K562 (cell line): ENCODE measurements at regions not wholly inside any gene's neighbourhood (a gene's known extent, or its start where the extent isn't known, plus 50 kb on each side); places are given as distances from the start of the nearest gene placed in this dataset.

Experiments used
- ATAC-seq: fragments of 200-7000 bp; cut with Tn5 transposase; 3 replicates; pipeline ENCODE4 v1.9.1; 2020; ENCODE audit warnings: moderate library complexity
- BruUV-seq: library from RNA; stranded (reverse); fragments of 400-500 nt; replicated peaks from 2 replicates; lab custom pipeline; 2021; lab: Mats Ljungman, UMichigan
- CTCF ChIA-PET: fragments of 300-600 bp; formaldehyde crosslinking; extraction: SDS; loops from one replicate; lab custom pipeline; 2021; ENCODE audit warnings: low intra/inter-chr PET ratio; lab: Yijun Ruan, JAX
- POLR2A ChIA-PET: fragments of 300-600, 350-650 bp; sonication (Branson Sonifier 250); formaldehyde crosslinking; extraction: SDS; loops from one replicate; lab custom pipeline; 2021; ENCODE audit warnings: antibody characterized with exemption, inconsistent platforms; lab: Yijun Ruan, JAX
- DNase-seq, 4 experiments: peaks; one replicate each; pipeline versions ENCODE4 v3.0.0 to v3.0.0-alpha.2; 2011 to 2018; ENCODE audit warnings: low spot score in 3 of 4, mixed read lengths in 3 of 4; ENCODE audit errors: extremely low read depth in 1 of 4
- FAIRE-seq: peaks from 2 replicates; lab custom pipeline; 2011; peaks lifted over from hg19 to GRCh38; lab: Jason Lieb, UNC
- H2AFZ ChIP-seq: 2 replicates; pipeline ENCODE4 v1.6.0; 2011; ENCODE audit warnings: low read depth, low read length, control low read depth, inconsistent platforms
- H3K27ac ChIP-seq: fragments of 200-600 bp; 3 replicates; pipeline ENCODE4 v1.8.0; 2011; ENCODE audit warnings: low read depth, mild to moderate bottlenecking, control low read depth, inconsistent platforms, low read length, moderate library complexity, mixed read lengths; ENCODE audit errors: extremely low read depth
- H3K27me3 ChIP-seq, 2 experiments: fragments of 300-600 bp in 1 of 2; 2 replicates in 1 of 2; 3 replicates in 1 of 2; pipeline versions ENCODE4 v1.6.0 to v1.8.0; 2011; ENCODE audit warnings: inconsistent platforms in 2 of 2, low read length in 2 of 2, mild to moderate bottlenecking in 1 of 2, mixed read lengths in 1 of 2, moderate library complexity in 1 of 2; ENCODE audit not compliant: control insufficient read depth in 2 of 2, insufficient read depth in 2 of 2
- H3K36me3 ChIP-seq: fragments of 300-600 bp; 3 replicates; pipeline ENCODE4 v1.8.0; 2011; ENCODE audit warnings: mild to moderate bottlenecking, low read length, inconsistent platforms; ENCODE audit not compliant: control insufficient read depth, insufficient read depth
- H3K4me1 ChIP-seq, 2 experiments: fragments of 200-600 bp in 1 of 2; replicated peaks in 1 of 2; 2 replicates in 1 of 2; 3 replicates in 1 of 2; pipeline versions ENCODE4 v1.5.1 to v1.8.0; 2011; ENCODE audit warnings: inconsistent platforms in 2 of 2, low read length in 2 of 2, mild to moderate bottlenecking in 1 of 2, mixed read lengths in 1 of 2, moderate library complexity in 1 of 2; ENCODE audit not compliant: control insufficient read depth in 2 of 2, insufficient read depth in 2 of 2
- H3K4me2 ChIP-seq: 2 replicates; pipeline ENCODE4 v1.6.1; 2011; ENCODE audit warnings: low read length, control low read depth, inconsistent platforms, mixed read lengths; ENCODE audit not compliant: insufficient read depth
- H3K4me3 ChIP-seq: fragments of 200-600 bp; sonication (generic), shearing (Covaris generic); 2 replicates; pipeline ENCODE4 v1.5.1; 2016; ENCODE audit warnings: control low read depth, inconsistent platforms
- H3K79me2 ChIP-seq: fragments of 200-600 bp; 3 replicates; pipeline ENCODE4 v1.8.0; 2011; ENCODE audit warnings: low read length, inconsistent platforms; ENCODE audit not compliant: control insufficient read depth, insufficient read depth
- H3K9ac ChIP-seq, 2 experiments: 2 replicates each; pipeline versions ENCODE4 v1.6.0 to v1.6.1; 2011; ENCODE audit warnings: low read depth in 2 of 2, low read length in 2 of 2, control low read depth in 1 of 2, inconsistent platforms in 1 of 2, mild to moderate bottlenecking in 1 of 2, mixed read lengths in 1 of 2; ENCODE audit not compliant: insufficient read depth in 1 of 2
- H3K9me1 ChIP-seq: one replicate; pipeline ENCODE4 v1.6.0; 2011; ENCODE audit warnings: inconsistent platforms, mild to moderate bottlenecking, low read length, moderate library complexity; ENCODE audit not compliant: control insufficient read depth, insufficient read depth
- H3K9me3 ChIP-seq: replicated peaks from 2 replicates; pipeline ENCODE4 v1.5.1; 2011; ENCODE audit warnings: low read depth, low read length, inconsistent platforms; ENCODE audit not compliant: control insufficient read depth, insufficient read depth
- H4K20me1 ChIP-seq: replicated peaks from 2 replicates; pipeline ENCODE4 v1.6.1; 2011; ENCODE audit warnings: low read length, inconsistent platforms, mixed read lengths; ENCODE audit not compliant: control insufficient read depth, insufficient read depth
- BRD4 ChIP-seq: fragments of 200-600 bp; sonication (generic); IDR thresholded peaks from 2 replicates; pipeline ENCODE4 v1.6.1; 2017; ENCODE audit warnings: inconsistent platforms
- C11orf30 ChIP-seq: fragments of 450-650 bp; IDR thresholded peaks from 2 replicates; pipeline ENCODE4 v1.6.1; 2016; ENCODE audit warnings: low read depth, mild to moderate bottlenecking
- FOXK2 ChIP-seq, 2 experiments: fragments of 450-650 bp; IDR thresholded peaks in 1 of 2; conservative IDR thresholded peaks in 1 of 2; 2 replicates each; pipeline ENCODE4 v1.6.1; 2016; ENCODE audit warnings: low read depth in 2 of 2, mild to moderate bottlenecking in 1 of 2
- HNRNPLL ChIP-seq: fragments of 200-400 bp; formaldehyde crosslinking; IDR thresholded peaks from 2 replicates; pipeline ENCODE4 v1.6.1; 2017; ENCODE audit warnings: low read length, low read depth, mild to moderate bottlenecking; ENCODE audit not compliant: poor library complexity, severe bottlenecking
- MAFG ChIP-seq: fragments of 450-650 bp; conservative IDR thresholded peaks from 2 replicates; pipeline ENCODE4 v1.6.1; 2016; ENCODE audit warnings: missing genetic modification characterization, missing compliant biosample characterization
- MAFK ChIP-seq: IDR thresholded peaks from 2 replicates; pipeline ENCODE4 v1.6.1; 2011; ENCODE audit warnings: low read length, improper control_type of control experiment
- MEIS2 ChIP-seq: fragments of 450-650 bp; IDR thresholded peaks from 2 replicates; pipeline ENCODE4 v1.6.1; 2014; ENCODE audit warnings: mild to moderate bottlenecking; ENCODE audit not compliant: partially characterized antibody
- PBX2 ChIP-seq, 2 experiments: IDR thresholded peaks in 1 of 2; conservative IDR thresholded peaks in 1 of 2; 2 replicates each; pipeline ENCODE4 v1.6.1; 2016; ENCODE audit warnings: low read depth in 2 of 2, mild to moderate bottlenecking in 1 of 2, missing compliant biosample characterization in 1 of 2, missing genetic modification characterization in 1 of 2, moderate library complexity in 1 of 2
- PML ChIP-seq: IDR thresholded peaks from 2 replicates; pipeline ENCODE4 v1.6.1; 2012; ENCODE audit warnings: low read length, inconsistent platforms
- POLR2G ChIP-seq: fragments of 200-400 bp; formaldehyde crosslinking; IDR thresholded peaks from 2 replicates; pipeline ENCODE4 v1.6.1; 2017; ENCODE audit warnings: low read depth, mild to moderate bottlenecking, antibody characterized with exemption, low read length, moderate library complexity
- TAF15 ChIP-seq: fragments of 200-400 bp; formaldehyde crosslinking; IDR thresholded peaks from 2 replicates; pipeline ENCODE4 v1.6.1; 2017; ENCODE audit warnings: mild to moderate bottlenecking, low read depth, low read length, moderate library complexity
- XRCC3 ChIP-seq: fragments of 450-650 bp; IDR thresholded peaks from 2 replicates; pipeline ENCODE4 v1.6.1; 2017; ENCODE audit warnings: mild to moderate bottlenecking, moderate library complexity
- ZFPM2 ChIP-seq: fragments of 250-450 bp; sonication (Bioruptor Pico); IDR thresholded peaks from 2 replicates; pipeline ENCODE4 v1.5.1; 2022; ENCODE audit warnings: mild to moderate bottlenecking
- ZKSCAN8 ChIP-seq: fragments of 200-800 bp; sonication (Bioruptor generic); IDR thresholded peaks from 2 replicates; pipeline ENCODE4 v1.6.1; 2016; ENCODE audit warnings: missing genetic modification characterization, missing compliant biosample characterization
- ZNF316 ChIP-seq: fragments of 450-650 bp; IDR thresholded peaks from 2 replicates; pipeline ENCODE4 v1.6.1; 2016
- ZNF384 ChIP-seq: IDR thresholded peaks from 2 replicates; pipeline ENCODE4 v1.6.1; 2012; ENCODE audit warnings: low read depth, low read length, improper control_type of control experiment
- WGBS: fragments of 100-300 bp; shearing (Covaris generic); methylation state at CpG from one replicate; pipeline ENCODE4 v1.1.6; 2016; ENCODE audit warnings: low coverage, mixed read lengths; ENCODE audit not compliant: insufficient coverage; ENCODE audit errors: missing lambda C conversion rate; 5-methylcytosine and 5-hydroxymethylcytosine counted together
- in situ Hi-C: fragments of 300-500 bp; cut with MboI; formaldehyde crosslinking; loops from 4 replicates; pipeline ENCODE4 v1.15.0; 2018; ENCODE audit warnings: inconsistent platforms, mixed read lengths
- intact Hi-C: fragments of 100-400 bp; cut with micrococcal nuclease; formaldehyde crosslinking; loops from 2 replicates; pipeline ENCODE4 v1.14.2; 2022

- in situ Hi-C loops, result no loop called here
- Histone ChIP-seq H3K79me2 (no peaks in the 10 kb centered on the region), H3K9me1 (no peaks in the 10 kb centered on the region), H3K4me1 (peaks cover 0 to 33% of the 10 kb centered on the region in 2 experiments; a peak in 3 of 5 replicates), H2AFZ (no peak overlapping the region), H3K9me3 (no peaks in the 10 kb centered on the region), H3K9ac (no peak overlapping the region), H3K4me3 (no peak overlapping the region), H3K27me3 (no peaks in the 10 kb centered on the region), H3K36me3 (no peaks in the 10 kb centered on the region), H3K4me2 (no peak overlapping the region), H4K20me1 (no peaks in the 10 kb centered on the region), H3K27ac (no peak overlapping the region)
- ATAC-seq (no peak), DNase-seq (no peak), FAIRE-seq (no peak)
- no peak for TF ChIP-seq ZKSCAN8 (CRISPR knock-in tag)
- no peak for TF ChIP-seq XRCC3
- TF ChIP-seq C11orf30, result peak; percentile 35; the same call in 1 of the 2 replicates
- TF ChIP-seq ZNF316, result peak; percentile 78
- no peak for TF ChIP-seq ZNF384
- 0 out of 2 replicates have a peak, but pooled peaks have one; percentile 17 for TF ChIP-seq MAFG (tag)
- peak; percentile 24; the same call in 1 of the 2 replicates for TF ChIP-seq MAFK
- intact Hi-C loops, result no loop called here
- ChIA-PET POLR2A (no interaction called here), CTCF (no interaction called here)
- no TSS peak for BruUV-seq
Measured at GRCh38 chr7:84908196-84908793, 278.6 kb downstream of the SEMA3D start.

GRCh38 chr7:84906889-84907288, 280.0 kb downstream of the SEMA3D start:
- ChIA-PET POLR2A (no interaction called here), CTCF (no interaction called here)
- in situ Hi-C loops (no loop called here), intact Hi-C loops (no loop called here)
- Histone ChIP-seq H3K9me1 (no peaks in the 10 kb centered on the region), H3K27me3 (no peaks in the 10 kb centered on the region), H3K4me3 (no peak overlapping the region), H4K20me1 (no peaks in the 10 kb centered on the region), H3K9me3 (no peaks in the 10 kb centered on the region), H3K4me1 (peaks cover 0 to 23% of the 10 kb centered on the region in 2 experiments; a peak in 3 of 5 replicates), H3K4me2 (no peak overlapping the region; the same call in 1 of the 2 replicates), H3K9ac (no peak overlapping the region), H3K27ac (no peak overlapping the region), H3K36me3 (no peaks in the 10 kb centered on the region), H3K79me2 (no peaks in the 10 kb centered on the region), H2AFZ (peak overlapping the region; percentile 77)
- DNase-seq (no peak), FAIRE-seq (peak; percentile 6), ATAC-seq (peak; percentile 56)
- BruUV-seq, result no TSS peak
- 10% methylated on average over 4 of the region's 4 CpGs for WGBS
- TF ChIP-seq MEIS2 (peak; percentile 8), FOXK2 (conservative IDR thresholded peaks at IDR 0.05 in 1 of 2, IDR thresholded peaks at IDR 0.05 in 1 of 2; ENCODE audit: low read depth in 2 of 2) (peak in 1 of 2 experiments; percentile 64; a peak in 2 of 4 replicates), HNRNPLL (no peak), BRD4 (no peak), TAF15 (no peak), POLR2G (no peak), ZFPM2 (CRISPR knock-in tag) (no peak), PML (no peak), PBX2 (CRISPR knock-in tag; IDR thresholded peaks at IDR 0.05; ENCODE audit: low read depth) (no peak), PBX2 (tag; conservative IDR thresholded peaks at IDR 0.05; ENCODE audit: low read depth) (no peak)
